SU-DHL-6 (cell line): ENCODE measurements at regions not wholly inside any gene's neighbourhood (a gene's known extent, or its start where the extent isn't known, plus 50 kb on each side); places are given as distances from the start of the nearest gene placed in this dataset.

Source experiments
- CTCF ChIP-seq: fragments of 200-600 bp; sonication (generic); IDR thresholded peaks from one replicate; pipeline ENCODE4 v1.5.1; 2017; ENCODE audit warnings: antibody characterized with exemption, mild to moderate bottlenecking, low read length, moderate library complexity; ENCODE audit not compliant: insufficient read depth, poor library complexity, severe bottlenecking
- EZH2phosphoT487 ChIP-seq: fragments of 200-600 bp; sonication (generic), shearing (Covaris generic); conservative IDR thresholded peaks from 2 replicates; pipeline ENCODE4 v1.6.1; 2018; ENCODE audit warnings: mild to moderate bottlenecking, antibody characterized with exemption, low read length, moderate library complexity, mixed read lengths

GRCh38 chr18:1578505-1578904, 673.8 kb downstream of the ADCYAP1 start:
- TF ChIP-seq CTCF (no peak), EZH2phosphoT487 (no peak)
